H1 (cell line): ENCODE measurements at regions not wholly inside any gene's neighbourhood (a gene's known extent, or its start where the extent isn't known, plus 50 kb on each side); places are given as distances from the start of the nearest gene placed in this dataset.

Experiments
- E2F6 ChIP-seq: IDR thresholded peaks from 2 replicates; pipeline ENCODE4 v1.6.1; 2012; ENCODE audit warnings: inconsistent platforms
- EP300 ChIP-seq, 2 experiments: IDR thresholded peaks; 1 replicate in 1 of 2; 2 replicates in 1 of 2; pipeline ENCODE4 v1.6.1; 2011 to 2012; ENCODE audit warnings: low read depth in 2 of 2, low read length in 2 of 2, mild to moderate bottlenecking in 2 of 2, borderline replicate concordance in 1 of 2, inconsistent platforms in 1 of 2, moderate library complexity in 1 of 2
- EZH2 ChIP-seq: fragments of 200-600 bp; sonication (generic); IDR thresholded peaks from 2 replicates; pipeline ENCODE4 v1.7.1; 2012; ENCODE audit warnings: low read depth, mild to moderate bottlenecking, moderate library complexity, low read length, inconsistent platforms; ENCODE audit not compliant: severe bottlenecking
- POLR2A ChIP-seq, 2 experiments: IDR thresholded peaks; 1 replicate in 1 of 2; 2 replicates in 1 of 2; pipeline ENCODE4 v1.6.1; 2011; ENCODE audit warnings: low read depth in 2 of 2, low read length in 2 of 2, mild to moderate bottlenecking in 2 of 2; ENCODE audit errors: control extremely low read depth in 1 of 2
- SAP30 ChIP-seq: fragments of 300-600 bp; sonication (generic); IDR thresholded peaks from 2 replicates; pipeline ENCODE4 v1.7.1; 2012; ENCODE audit warnings: low read length, moderate library complexity, mild to moderate bottlenecking, inconsistent platforms; ENCODE audit not compliant: insufficient read depth, insufficient replicate concordance

- no peak for TF ChIP-seq EP300 (IDR thresholded peaks at IDR 0.05; ENCODE audit: borderline replicate concordance in 1 of 2, low read depth in 2 of 2, low read length in 2 of 2)
- TF ChIP-seq SAP30 = no peak
- no peak for TF ChIP-seq EZH2
- no peak for TF ChIP-seq POLR2A (IDR thresholded peaks at IDR 0.05; ENCODE audit: control extremely low read depth in 1 of 2, low read depth in 2 of 2, low read length in 2 of 2)
- no peak for TF ChIP-seq E2F6
Observed at GRCh38 chr6:23957017-23957416, 169.0 kb upstream of the NRSN1 start.
